ENCODE measurements at regions not wholly inside any gene's neighbourhood (a gene's known extent, or its start where the extent isn't known, plus 50 kb on each side); places are given as distances from the start of the nearest gene placed in this dataset.
"Not testable (repeated sequence)": the region's sequence is repeated elsewhere in the genome, so short reads cannot be mapped to it uniquely, and the experiment has no call there.

GRCh38 chrX:3788494-3789233 lies 75.2 kb upstream of the PRKX start:
- Mint-ChIP-seq H3K27ac (ENCODE audit: unreplicated experiment) (no peak overlapping the region), H3K9me3 (ENCODE audit: unreplicated experiment) (no peaks in the 10 kb centered on the region), H3K36me3 (ENCODE audit: unreplicated experiment) (no peaks in the 10 kb centered on the region), H3K4me1 (ENCODE audit: unreplicated experiment) (peaks cover 7% of the 10 kb centered on the region), H3K4me3 (ENCODE audit: unreplicated experiment) (no peak overlapping the region), H3K27me3 (ENCODE audit: unreplicated experiment) (peaks cover 66% of the 10 kb centered on the region)
- DNase-seq (ENCODE audit: extremely low spot score, unreplicated experiment), result no peak
- TF ChIP-seq CTCF (IDR thresholded peaks at IDR 0.05), result peak; percentile 34

GRCh38 chrX:3787856-3788255 lies 74.4 kb upstream of the PRKX start:
- Mint-ChIP-seq H3K9me3 (ENCODE audit: unreplicated experiment) (no peaks in the 10 kb centered on the region), H3K27me3 (ENCODE audit: unreplicated experiment) (peaks cover 67% of the 10 kb centered on the region), H3K27ac (ENCODE audit: unreplicated experiment) (no peak overlapping the region), H3K36me3 (ENCODE audit: unreplicated experiment) (no peaks in the 10 kb centered on the region), H3K4me3 (ENCODE audit: unreplicated experiment) (no peak overlapping the region), H3K4me1 (ENCODE audit: unreplicated experiment) (peaks cover 7% of the 10 kb centered on the region)
- no peak for TF ChIP-seq CTCF (IDR thresholded peaks at IDR 0.05)
- DNase-seq (ENCODE audit: extremely low spot score, unreplicated experiment), result no peak

GRCh38 chrX:3785822-3786221 lies 72.4 kb upstream of the PRKX start:
- not testable (repeated sequence) for H3K9me3 Mint-ChIP-seq (ENCODE audit: unreplicated experiment); H3K4me3 Mint-ChIP-seq (ENCODE audit: unreplicated experiment); DNase-seq (ENCODE audit: extremely low spot score, unreplicated experiment); H3K27ac Mint-ChIP-seq (ENCODE audit: unreplicated experiment); H3K4me1 Mint-ChIP-seq (ENCODE audit: unreplicated experiment); H3K36me3 Mint-ChIP-seq (ENCODE audit: unreplicated experiment)
- peaks cover 74% of the 10 kb centered on the region for H3K27me3 Mint-ChIP-seq (ENCODE audit: unreplicated experiment)

- TF ChIP-seq CTCF (IDR thresholded peaks at IDR 0.05), result no peak
- Mint-ChIP-seq H3K9me3 (ENCODE audit: unreplicated experiment) (peaks cover 2% of the 10 kb centered on the region), H3K4me1 (ENCODE audit: unreplicated experiment) (no peaks in the 10 kb centered on the region), H3K27ac (ENCODE audit: unreplicated experiment) (no peak overlapping the region), H3K36me3 (ENCODE audit: unreplicated experiment) (no peaks in the 10 kb centered on the region), H3K27me3 (ENCODE audit: unreplicated experiment) (peaks cover 49% of the 10 kb centered on the region), H3K4me3 (ENCODE audit: unreplicated experiment) (no peak overlapping the region)
- no peak for DNase-seq (ENCODE audit: extremely low spot score, unreplicated experiment)
Observed at GRCh38 chrX:3780564-3780963, 67.1 kb upstream of the PRKX start.

GRCh38 chrX:3779546-3779945 lies 66.1 kb upstream of the PRKX start:
- Mint-ChIP-seq H3K27ac (ENCODE audit: unreplicated experiment) (no peak overlapping the region), H3K4me3 (ENCODE audit: unreplicated experiment) (no peak overlapping the region), H3K4me1 (ENCODE audit: unreplicated experiment) (no peaks in the 10 kb centered on the region), H3K9me3 (ENCODE audit: unreplicated experiment) (peaks cover 4% of the 10 kb centered on the region), H3K27me3 (ENCODE audit: unreplicated experiment) (peaks cover 42% of the 10 kb centered on the region), H3K36me3 (ENCODE audit: unreplicated experiment) (no peaks in the 10 kb centered on the region)
- TF ChIP-seq CTCF (IDR thresholded peaks at IDR 0.05), result no peak
- no peak for DNase-seq (ENCODE audit: extremely low spot score, unreplicated experiment)
